GM18867 (cell line): ENCODE measurements at regions not wholly inside any gene's neighbourhood (a gene's known extent, or its start where the extent isn't known, plus 50 kb on each side); places are given as distances from the start of the nearest gene placed in this dataset.
"Not testable (repeated sequence)": the region's sequence is repeated elsewhere in the genome, so short reads cannot be mapped to it uniquely, and the experiment has no call there.

ENCODE experiments used
- ATAC-seq: cut with Tn5 transposase; IDR thresholded peaks from one replicate; pipeline ENCODE4 v1.9.1; 2021; ENCODE audit warnings: mild to moderate bottlenecking, moderate library complexity; ENCODE audit not compliant: unreplicated experiment

GRCh38 chr13:80835902-80836301 lies 495.0 kb upstream of the SPRY2 start:
- ATAC-seq = no peak

- ATAC-seq = no peak
These were observed 489.5 kb upstream of the SPRY2 start for GRCh38 chr13:80830431-80830830.

- ATAC-seq = no peak
These were observed 487.8 kb upstream of the SPRY2 start for GRCh38 chr13:80828759-80829158.

GRCh38 chr13:80825276-80825675 lies 484.4 kb upstream of the SPRY2 start:
- no peak for ATAC-seq

- no peak for ATAC-seq
These were observed 483.3 kb upstream of the SPRY2 start for GRCh38 chr13:80824229-80824628.

- ATAC-seq = no peak
These were observed 482.5 kb upstream of the SPRY2 start for GRCh38 chr13:80823472-80823871.

GRCh38 chr13:80821466-80821865 lies 480.5 kb upstream of the SPRY2 start:
- no peak for ATAC-seq

- ATAC-seq = no peak
These were observed 477.1 kb upstream of the SPRY2 start for GRCh38 chr13:80817979-80818378.

- no peak for ATAC-seq
These were observed 473.6 kb upstream of the SPRY2 start for GRCh38 chr13:80814541-80814940.

- not testable (repeated sequence) for ATAC-seq
These were observed 469.4 kb upstream of the SPRY2 start for GRCh38 chr13:80810294-80810693.

- ATAC-seq = no peak
These were observed 462.0 kb upstream of the SPRY2 start for GRCh38 chr13:80802946-80803345.

- ATAC-seq = no peak
These were observed 457.7 kb upstream of the SPRY2 start for GRCh38 chr13:80798576-80799133.

- no peak for ATAC-seq
These were observed 446.7 kb upstream of the SPRY2 start for GRCh38 chr13:80787604-80788003.

- ATAC-seq = no peak
These were observed 443.1 kb upstream of the SPRY2 start for GRCh38 chr13:80783926-80784565.

GRCh38 chr13:80782441-80782840 lies 441.5 kb upstream of the SPRY2 start:
- no peak for ATAC-seq

- ATAC-seq = no peak
These were observed 437.4 kb upstream of the SPRY2 start for GRCh38 chr13:80778297-80778696.

- ATAC-seq = no peak
These were observed 416.8 kb upstream of the SPRY2 start for GRCh38 chr13:80757694-80758093.

- no peak for ATAC-seq
These were observed 415.0 kb upstream of the SPRY2 start for GRCh38 chr13:80755910-80756309.

GRCh38 chr13:80754441-80754840 lies 413.5 kb upstream of the SPRY2 start:
- ATAC-seq = no peak

- ATAC-seq = no peak
These were observed 412.9 kb upstream of the SPRY2 start for GRCh38 chr13:80753866-80754265.

GRCh38 chr13:80751854-80752253 lies 410.9 kb upstream of the SPRY2 start:
- ATAC-seq = no peak

GRCh38 chr13:80744147-80744914 lies 403.4 kb upstream of the SPRY2 start:
- ATAC-seq = no peak
